Natural killer cell treated with Interleukin-12 subunit alpha and Interleukin-12 subunit beta and Interleukin-15 and Interleukin-18, amount 100 ng/mL, for 72 hours (primary cell): ENCODE measurements at regions not wholly inside any gene's neighbourhood (a gene's known extent, or its start where the extent isn't known, plus 50 kb on each side); places are given as distances from the start of the nearest gene placed in this dataset.

Source experiments
- ATAC-seq, 2 donors: fragments of 150-1000 bp; cut with Tn5 transposase in 1 of 2; sonication (Bioruptor Pico), chemical (Tn5 transposase) in 1 of 2; 2 replicates each; pipeline ENCODE4 v1.10.0; 2021
- DNase-seq: peaks from one replicate; pipeline ENCODE4 v3.0.0; 2022; ENCODE audit warnings: low spot score
- H3K27ac Mint-ChIP-seq, 2 donors: 1 replicate in 1 of 2; 2 replicates in 1 of 2; pipeline ENCODE4 v1.8.0; 2022; ENCODE audit warnings: mixed read lengths in 2 of 2, mild to moderate bottlenecking in 1 of 2, moderate library complexity in 1 of 2
- H3K27me3 Mint-ChIP-seq, 2 donors: 1 replicate in 1 of 2; 2 replicates in 1 of 2; pipeline ENCODE4 v1.8.0; 2022; ENCODE audit warnings: mixed read lengths in 2 of 2
- H3K36me3 Mint-ChIP-seq: one replicate; pipeline ENCODE4 v1.8.0; 2022; ENCODE audit warnings: mixed read lengths
- H3K4me1 Mint-ChIP-seq, 2 donors: 1 replicate in 1 of 2; 2 replicates in 1 of 2; pipeline ENCODE4 v1.8.0; 2022; ENCODE audit warnings: low read depth in 2 of 2, mixed read lengths in 2 of 2, mild to moderate bottlenecking in 1 of 2
- H3K4me3 Mint-ChIP-seq: one replicate; pipeline ENCODE4 v1.8.0; 2022; ENCODE audit warnings: mixed read lengths
- H3K9me3 Mint-ChIP-seq: 2 replicates; pipeline ENCODE4 v1.8.0; 2022; ENCODE audit warnings: mixed read lengths

DNA sequence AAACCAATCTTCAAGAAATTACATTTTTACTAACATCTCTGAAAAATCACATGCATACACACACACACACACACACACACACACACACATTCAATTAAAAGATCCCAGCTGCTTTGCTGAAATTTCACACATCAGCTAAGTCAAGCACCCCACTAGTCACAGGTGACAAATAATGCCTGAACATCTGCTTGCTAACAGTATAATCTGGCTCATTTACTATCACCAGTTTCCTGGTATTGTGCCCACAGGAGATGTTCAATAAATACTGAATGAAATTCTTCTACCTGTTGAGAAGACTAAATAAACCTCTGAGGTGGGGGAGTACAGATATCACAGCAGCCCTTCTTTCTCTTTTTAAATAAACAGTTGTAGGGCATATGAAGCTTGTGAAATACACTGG is 994.0 kb downstream of the ARAP2 start:
- Mint-ChIP-seq H3K9me3 (no peaks in the 10 kb centered on the region), H3K4me3 (no peak overlapping the region), H3K27ac (no peak overlapping the region), H3K27me3 (no peaks in the 10 kb centered on the region), H3K4me1 (no peaks in the 10 kb centered on the region), H3K36me3 (no peaks in the 10 kb centered on the region)
- ATAC-seq (no peak), DNase-seq (no peak)

DNA sequence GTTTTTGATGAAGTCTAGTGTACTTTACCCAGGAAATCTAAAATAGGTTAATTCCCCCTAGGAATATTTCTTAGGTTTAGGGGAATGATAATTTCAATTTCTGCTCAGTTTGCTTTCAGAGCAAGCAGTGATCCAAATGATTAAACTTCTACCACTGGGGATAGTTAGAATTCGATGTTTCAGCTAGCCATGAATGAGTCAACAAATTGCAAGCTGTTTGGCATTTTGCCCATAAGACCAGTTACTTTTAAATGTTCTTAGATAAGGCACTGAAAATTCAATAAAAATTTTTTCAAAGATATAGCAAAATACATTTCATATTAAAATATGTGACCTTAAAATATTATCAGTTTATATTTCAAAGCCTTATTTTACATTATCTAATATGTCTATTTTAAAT is 993.6 kb downstream of the ARAP2 start:
- Mint-ChIP-seq H3K9me3 (no peaks in the 10 kb centered on the region), H3K4me3 (no peak overlapping the region), H3K27ac (no peak overlapping the region), H3K27me3 (no peaks in the 10 kb centered on the region), H3K36me3 (no peaks in the 10 kb centered on the region), H3K4me1 (no peaks in the 10 kb centered on the region)
- DNase-seq (no peak), ATAC-seq (no peak)

DNA sequence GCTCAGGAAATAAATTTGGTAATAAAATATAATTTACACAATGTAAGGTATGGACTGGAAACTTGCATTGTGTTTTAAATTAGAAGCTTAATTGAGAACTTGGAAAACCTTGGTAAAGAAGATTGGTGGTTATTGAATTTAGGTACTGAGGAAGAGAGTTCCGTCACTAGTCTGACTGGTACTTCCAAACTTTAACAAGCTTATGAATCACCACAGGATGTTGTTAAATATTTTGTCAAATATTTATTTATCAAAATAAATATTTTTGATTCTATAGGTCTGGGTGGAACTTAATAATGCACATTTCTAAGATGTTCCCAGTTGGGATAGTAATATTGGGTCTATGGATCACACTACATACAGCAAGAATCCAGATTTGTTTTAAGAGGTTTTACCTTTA is 992.2 kb downstream of the ARAP2 start:
- H3K27me3 Mint-ChIP-seq, result no peaks in the 10 kb centered on the region
- DNase-seq, result no peak
- ATAC-seq, result no peak

DNA sequence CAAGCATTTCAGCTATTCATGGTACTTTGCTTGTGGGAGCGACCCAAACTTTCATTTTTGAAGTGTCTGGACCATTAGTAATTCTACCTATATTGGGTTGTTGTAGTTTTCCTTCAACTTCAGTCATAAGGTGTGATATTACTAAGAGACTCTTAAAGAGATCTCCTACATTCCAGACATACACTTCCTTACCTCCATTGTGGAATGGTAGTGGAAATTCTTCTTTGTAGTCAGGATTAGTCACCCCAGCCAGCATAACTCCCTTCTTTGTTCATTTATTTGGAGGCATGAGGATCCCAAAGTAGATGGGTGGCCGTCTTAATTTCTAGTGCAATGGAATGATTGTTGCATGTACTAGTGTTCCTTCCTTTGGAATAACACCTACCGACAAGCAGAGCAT is 991.4 kb downstream of the ARAP2 start:
- H3K4me3 Mint-ChIP-seq, result no peak overlapping the region
- H3K4me1 Mint-ChIP-seq, result no peaks in the 10 kb centered on the region
- ATAC-seq, result no peak
- H3K27ac Mint-ChIP-seq, result no peak overlapping the region
- no peak for DNase-seq
- no peaks in the 10 kb centered on the region for H3K27me3 Mint-ChIP-seq
- H3K9me3 Mint-ChIP-seq, result no peaks in the 10 kb centered on the region
- no peaks in the 10 kb centered on the region for H3K36me3 Mint-ChIP-seq

More for the DNA sequence above, 992.2 kb downstream of the ARAP2 start:
- Mint-ChIP-seq H3K36me3 (no peaks in the 10 kb centered on the region), H3K9me3 (no peaks in the 10 kb centered on the region), H3K4me3 (no peak overlapping the region), H3K27ac (no peak overlapping the region), H3K4me1 (no peaks in the 10 kb centered on the region)

DNA sequence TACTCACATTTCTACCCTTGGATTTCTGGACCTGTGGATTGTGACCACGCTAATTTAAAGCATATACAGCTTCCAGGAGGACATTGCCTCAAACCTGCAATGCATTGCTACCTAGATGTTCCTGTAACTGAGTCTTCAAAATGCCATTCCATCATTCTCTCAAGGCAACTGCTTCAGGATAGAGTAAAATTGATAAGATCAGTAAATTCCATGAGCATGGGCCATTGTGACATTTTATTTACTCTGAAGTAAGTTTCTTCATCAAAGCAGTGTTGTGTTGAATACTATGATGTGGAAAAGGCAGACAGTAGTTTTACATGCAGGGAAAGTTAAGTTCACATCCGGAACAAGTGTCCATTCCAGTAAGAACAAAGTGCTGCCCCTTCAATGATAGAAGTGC is 991.0 kb downstream of the ARAP2 start:
- Mint-ChIP-seq H3K4me3 (no peak overlapping the region), H3K27ac (no peak overlapping the region), H3K36me3 (no peaks in the 10 kb centered on the region), H3K9me3 (no peaks in the 10 kb centered on the region), H3K27me3 (no peaks in the 10 kb centered on the region), H3K4me1 (no peaks in the 10 kb centered on the region)
- ATAC-seq (no peak), DNase-seq (no peak)

DNA sequence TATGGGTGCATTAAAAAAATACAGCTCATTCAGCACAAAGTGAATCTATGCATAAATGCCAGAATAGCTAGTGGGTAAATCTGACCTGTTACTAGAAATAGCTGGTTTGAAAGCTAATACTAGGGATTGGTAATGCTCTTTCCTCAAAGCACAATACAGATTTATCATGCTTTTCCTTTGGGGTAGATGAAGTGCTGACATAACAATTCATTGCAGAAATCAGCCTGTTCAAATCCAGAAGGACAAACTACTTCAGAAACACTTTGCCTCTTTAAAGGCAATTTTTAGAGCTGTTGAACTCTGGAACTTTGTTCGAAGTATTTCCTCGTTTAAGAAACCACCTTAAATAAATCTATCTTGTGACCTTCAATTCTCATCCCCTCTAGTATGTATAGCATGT is 957.9 kb downstream of the ARAP2 start:
- ATAC-seq, result no peak
- Mint-ChIP-seq H3K9me3 (peaks cover 7% of the 10 kb centered on the region), H3K27me3 (no peaks in the 10 kb centered on the region)

DNA sequence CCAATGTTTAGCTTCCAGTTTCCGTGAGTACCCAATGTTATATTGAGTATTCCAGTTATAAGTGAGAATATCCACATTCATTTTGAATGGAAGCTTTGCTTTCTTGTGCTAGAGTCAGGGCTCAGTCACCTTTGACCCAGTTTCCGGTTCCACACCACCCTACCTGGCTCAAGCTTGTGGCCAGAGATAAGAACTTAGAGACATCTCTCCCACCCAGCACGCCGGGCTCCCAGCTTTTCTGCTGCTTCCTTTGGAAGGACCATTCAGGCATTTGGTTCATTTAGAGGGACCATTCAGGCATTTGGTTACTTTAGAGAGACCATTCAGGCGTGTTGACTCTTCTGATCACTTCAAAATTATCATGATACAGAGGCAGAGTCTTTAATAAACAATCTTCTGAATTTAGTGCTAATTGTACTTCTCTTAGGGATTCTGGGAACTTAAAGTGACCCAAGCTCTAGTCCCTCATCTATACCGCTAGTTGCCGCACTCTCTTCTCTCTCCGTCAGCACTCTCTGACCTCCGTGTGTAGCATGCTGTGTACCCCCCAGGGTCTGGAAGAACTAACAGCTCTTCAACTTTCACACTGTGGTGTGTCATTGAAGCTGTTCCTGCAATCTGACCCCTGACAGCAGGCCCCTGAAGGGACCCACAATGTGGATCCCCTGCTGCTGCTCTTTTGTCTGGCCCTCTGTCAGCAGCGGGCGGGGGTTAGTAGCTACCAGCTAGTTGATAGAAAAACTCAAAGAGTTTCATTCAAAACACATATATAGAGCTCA is 943.1 kb downstream of the ARAP2 start:
- H3K27me3 Mint-ChIP-seq, result no peaks in the 10 kb centered on the region
- DNase-seq, result no peak
- no peaks in the 10 kb centered on the region for H3K9me3 Mint-ChIP-seq
- H3K4me1 Mint-ChIP-seq, result no peaks in the 10 kb centered on the region
- no peak for ATAC-seq
- H3K27ac Mint-ChIP-seq, result no peak overlapping the region
- no peaks in the 10 kb centered on the region for H3K36me3 Mint-ChIP-seq
- no peak overlapping the region for H3K4me3 Mint-ChIP-seq

More for the DNA sequence above, 957.9 kb downstream of the ARAP2 start:
- Mint-ChIP-seq H3K4me1 (no peaks in the 10 kb centered on the region), H3K36me3 (no peaks in the 10 kb centered on the region), H3K4me3 (no peak overlapping the region), H3K27ac (no peak overlapping the region)
- DNase-seq, result no peak

DNA sequence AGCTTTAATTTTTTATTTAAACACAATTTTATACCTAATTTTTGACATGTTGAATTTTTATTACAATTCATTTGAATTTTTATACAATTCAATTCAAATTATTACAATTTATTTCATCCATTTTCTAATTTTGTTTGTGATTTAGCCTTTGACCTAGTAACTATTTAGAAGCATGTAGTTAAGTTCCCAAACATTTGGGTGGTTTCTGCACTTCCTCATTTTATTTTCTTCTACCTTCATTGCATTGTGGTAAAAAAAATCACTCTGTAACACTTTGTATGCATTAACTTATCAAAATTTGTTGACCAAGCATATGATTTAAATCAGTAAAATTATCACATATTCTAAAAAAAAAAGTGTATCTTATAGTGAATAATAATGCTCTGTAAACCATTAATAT is 928.9 kb downstream of the ARAP2 start:
- no peak overlapping the region for H3K4me3 Mint-ChIP-seq
- H3K4me1 Mint-ChIP-seq, result no peaks in the 10 kb centered on the region
- DNase-seq (no peak), ATAC-seq (no peak)
- no peaks in the 10 kb centered on the region for H3K36me3 Mint-ChIP-seq
- H3K27ac Mint-ChIP-seq, result no peak overlapping the region
- H3K27me3 Mint-ChIP-seq, result no peaks in the 10 kb centered on the region
- H3K9me3 Mint-ChIP-seq, result peaks cover 5% of the 10 kb centered on the region

DNA sequence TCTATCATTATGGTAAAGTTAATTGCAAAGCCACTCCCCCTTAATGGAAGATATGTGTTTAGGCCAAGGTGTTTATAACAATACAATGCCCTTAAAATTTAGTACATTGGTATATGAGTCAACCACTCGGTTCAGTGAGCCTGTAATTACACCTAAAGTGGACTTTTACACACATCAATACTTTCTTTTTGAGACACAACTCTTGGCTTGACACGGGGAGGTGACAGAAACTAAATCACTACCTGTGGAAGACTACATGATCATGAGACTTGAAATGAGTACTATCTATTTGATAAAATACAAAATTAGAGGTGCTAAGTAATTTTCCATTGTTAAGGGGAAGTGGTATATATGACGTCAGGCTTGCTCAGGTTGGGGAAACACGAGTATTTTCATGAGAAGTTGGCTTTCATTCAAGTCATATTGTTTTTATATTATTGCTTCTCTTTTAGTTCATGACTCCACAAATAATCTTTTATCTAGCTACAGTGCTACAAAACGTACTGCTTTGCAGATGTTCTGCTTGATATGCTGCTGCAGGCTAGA is 918.3 kb downstream of the ARAP2 start:
- peaks cover 4% of the 10 kb centered on the region for H3K9me3 Mint-ChIP-seq
- no peaks in the 10 kb centered on the region for H3K4me1 Mint-ChIP-seq
- no peaks in the 10 kb centered on the region for H3K27me3 Mint-ChIP-seq
- DNase-seq (no peak), ATAC-seq (no peak)
- no peak overlapping the region for H3K27ac Mint-ChIP-seq
- no peaks in the 10 kb centered on the region for H3K36me3 Mint-ChIP-seq
- no peak overlapping the region for H3K4me3 Mint-ChIP-seq

DNA sequence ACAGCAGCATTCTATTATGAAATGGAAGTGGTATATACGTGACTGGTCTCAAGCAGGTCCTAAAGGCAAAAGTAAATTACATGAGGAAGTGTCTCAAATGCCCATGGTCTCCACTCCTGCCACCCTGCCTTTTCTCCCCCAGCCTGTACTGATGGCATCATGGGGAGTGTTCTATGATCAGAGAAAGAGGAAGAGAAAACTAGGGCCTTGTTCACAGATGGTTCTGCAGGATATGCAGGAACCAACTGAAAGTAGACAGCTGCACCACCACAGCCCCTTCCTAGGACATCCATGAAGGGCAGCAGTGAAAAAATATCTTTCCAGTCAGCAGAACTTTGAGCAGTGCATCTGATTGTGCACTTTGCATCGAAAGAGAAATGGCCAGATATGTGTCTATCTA is 901.5 kb downstream of the ARAP2 start:
- H3K9me3 Mint-ChIP-seq, result peaks cover 11% of the 10 kb centered on the region
- no peak overlapping the region for H3K4me3 Mint-ChIP-seq
- H3K36me3 Mint-ChIP-seq, result no peaks in the 10 kb centered on the region
- no peaks in the 10 kb centered on the region for H3K27me3 Mint-ChIP-seq
- DNase-seq, result no peak
- ATAC-seq, result no peak
- no peak overlapping the region for H3K27ac Mint-ChIP-seq
- no peaks in the 10 kb centered on the region for H3K4me1 Mint-ChIP-seq

DNA sequence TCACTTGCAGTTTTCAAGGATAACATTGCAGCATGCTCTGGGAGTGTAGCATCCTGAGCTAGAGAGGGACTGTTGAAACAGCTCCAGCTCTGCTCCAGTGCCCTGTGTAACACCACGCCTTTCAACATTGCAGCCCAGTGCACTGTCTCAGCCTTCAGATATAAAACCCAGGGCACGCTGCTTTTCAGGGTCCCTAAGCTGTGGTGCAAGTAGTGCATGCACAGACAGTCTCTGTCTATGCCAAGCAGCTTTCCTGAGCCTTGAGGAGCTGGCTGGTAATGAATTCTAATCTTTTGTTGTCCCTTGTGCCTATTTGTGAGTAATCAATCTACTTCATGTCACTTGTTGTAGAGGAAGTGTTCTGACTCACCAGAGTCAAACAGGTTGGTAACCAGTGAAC is 897.0 kb downstream of the ARAP2 start:
- no peaks in the 10 kb centered on the region for H3K36me3 Mint-ChIP-seq
- no peak overlapping the region for H3K27ac Mint-ChIP-seq
- ATAC-seq (no peak), DNase-seq (no peak)
- H3K4me1 Mint-ChIP-seq, result no peaks in the 10 kb centered on the region
- H3K9me3 Mint-ChIP-seq, result peaks cover 18% of the 10 kb centered on the region
- H3K27me3 Mint-ChIP-seq, result no peaks in the 10 kb centered on the region
- no peak overlapping the region for H3K4me3 Mint-ChIP-seq

DNA sequence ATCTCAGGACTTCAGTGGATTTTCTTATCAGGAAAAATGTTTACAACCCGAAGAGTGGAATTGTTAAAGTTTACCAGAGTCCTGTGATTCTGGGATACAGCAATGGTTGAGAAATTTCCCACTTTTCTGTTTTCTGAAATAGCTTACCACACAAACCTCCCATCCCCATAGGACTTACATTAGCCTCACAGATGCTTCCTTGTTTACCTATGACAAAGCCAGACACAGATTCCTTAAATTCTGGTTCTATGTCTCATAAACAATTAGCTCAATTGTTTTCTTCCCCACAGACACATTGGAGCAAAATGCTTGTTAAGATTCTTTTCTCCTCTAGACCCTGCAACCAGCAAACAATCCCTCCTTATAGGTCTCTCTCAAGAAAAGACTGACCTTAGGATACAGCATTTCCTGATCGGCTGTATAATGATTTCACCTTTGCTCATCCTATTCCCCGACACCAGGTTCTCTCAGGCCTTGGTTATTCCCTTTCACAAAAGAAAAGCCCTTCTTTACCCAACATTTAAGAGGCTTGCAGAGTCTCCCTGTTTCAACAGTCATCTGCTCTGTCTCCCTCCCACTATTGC is 886.2 kb downstream of the ARAP2 start:
- H3K9me3 Mint-ChIP-seq, result peaks cover 17% of the 10 kb centered on the region
- no peaks in the 10 kb centered on the region for H3K4me1 Mint-ChIP-seq
- H3K36me3 Mint-ChIP-seq, result no peaks in the 10 kb centered on the region
- DNase-seq, result no peak
- H3K27ac Mint-ChIP-seq, result no peak overlapping the region
- H3K27me3 Mint-ChIP-seq, result no peaks in the 10 kb centered on the region
- H3K4me3 Mint-ChIP-seq, result no peak overlapping the region
- ATAC-seq, result no peak

DNA sequence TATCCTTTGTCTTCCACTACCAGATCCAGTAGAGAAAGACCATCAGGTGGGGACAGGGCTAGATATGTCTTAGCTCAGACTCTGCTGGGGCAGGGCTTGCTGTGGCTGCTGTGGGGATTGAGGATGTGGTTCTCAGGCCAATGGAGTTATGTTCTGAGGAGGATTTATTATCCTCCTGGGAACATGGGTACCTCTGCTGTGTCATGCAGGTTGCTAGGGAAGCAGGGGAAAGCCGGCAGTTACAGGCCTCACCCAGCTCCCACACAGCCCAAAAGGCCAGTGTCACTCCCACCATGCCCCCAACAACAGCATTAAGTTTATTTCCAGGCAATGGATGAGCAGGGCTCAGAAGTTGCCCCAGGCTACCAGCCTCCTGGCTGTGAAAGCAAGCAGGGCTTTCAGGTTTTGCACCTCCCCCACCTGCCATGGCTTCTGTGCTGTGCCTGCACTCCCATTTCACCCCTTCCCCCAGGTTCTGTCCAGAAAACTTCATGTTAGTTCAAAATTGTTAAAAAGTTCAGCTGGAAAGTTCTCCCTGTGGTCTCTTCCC is 879.9 kb downstream of the ARAP2 start:
- Mint-ChIP-seq H3K9me3 (peaks cover 25% of the 10 kb centered on the region), H3K4me3 (no peak overlapping the region), H3K27ac (no peak overlapping the region), H3K36me3 (peaks cover 11% of the 10 kb centered on the region), H3K27me3 (no peaks in the 10 kb centered on the region), H3K4me1 (no peaks in the 10 kb centered on the region)
- no peak for ATAC-seq
- no peak for DNase-seq

DNA sequence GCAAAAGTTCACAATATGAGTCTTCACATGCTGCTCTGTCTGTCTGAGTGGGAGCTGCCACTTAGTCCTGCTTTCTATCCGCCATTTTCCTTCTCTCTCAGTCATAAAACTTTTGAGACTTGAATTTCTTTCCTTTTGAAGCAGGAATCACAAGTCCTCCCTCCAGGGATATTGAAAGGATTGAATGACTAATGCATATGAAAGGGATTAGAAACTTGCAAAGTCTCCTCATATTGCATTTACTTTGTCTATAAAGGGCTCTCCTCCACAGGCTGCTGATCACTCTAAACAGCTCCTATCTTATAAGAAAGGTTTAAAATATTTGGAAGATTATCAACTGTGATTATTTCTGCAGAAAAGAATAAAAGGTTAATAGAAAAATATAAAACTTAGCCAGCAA is 879.1 kb downstream of the ARAP2 start:
- H3K36me3 Mint-ChIP-seq, result peaks cover 11% of the 10 kb centered on the region
- DNase-seq (no peak), ATAC-seq (no peak)
- H3K4me1 Mint-ChIP-seq, result no peaks in the 10 kb centered on the region
- H3K4me3 Mint-ChIP-seq, result no peak overlapping the region
- H3K27ac Mint-ChIP-seq, result no peak overlapping the region
- peaks cover 18% of the 10 kb centered on the region for H3K9me3 Mint-ChIP-seq
- H3K27me3 Mint-ChIP-seq, result no peaks in the 10 kb centered on the region
